ENCODE measurements at regions not wholly inside any gene's neighbourhood (a gene's known extent, or its start where the extent isn't known, plus 50 kb on each side); places are given as distances from the start of the nearest gene placed in this dataset.

DNA sequence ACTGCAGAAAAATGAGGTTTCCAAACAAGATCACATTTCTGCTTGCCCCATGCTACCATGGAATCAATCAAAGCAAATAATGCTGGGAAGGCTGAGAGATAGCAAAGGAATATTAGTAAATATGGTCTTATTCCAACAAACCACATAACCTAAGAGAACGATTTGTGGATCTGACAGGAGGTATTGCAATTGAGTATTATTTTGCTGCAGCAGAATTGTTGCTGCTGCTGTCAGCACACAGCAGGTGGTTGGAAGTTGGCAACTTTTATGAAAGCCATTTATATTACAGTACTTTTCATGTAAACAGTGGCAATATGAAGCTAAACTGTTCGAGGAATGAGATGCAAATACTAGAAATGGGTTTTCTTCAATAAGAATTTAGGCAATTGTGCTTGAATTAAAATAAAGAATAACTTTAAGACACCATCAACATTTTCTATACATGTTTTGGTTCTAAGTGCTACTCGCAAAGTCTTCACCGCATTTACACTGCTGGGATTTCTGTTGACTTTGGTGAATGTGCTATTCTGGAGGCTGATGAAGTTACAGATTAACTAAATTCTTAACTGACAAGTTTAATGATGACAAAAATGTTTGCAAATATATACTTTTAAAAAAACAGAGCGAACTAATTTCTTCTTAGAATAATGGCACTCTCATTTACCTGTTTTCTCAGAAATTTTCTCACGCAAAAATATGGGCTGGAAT lies 1285.7 kb downstream of the CNTNAP5 start:
- no peak for DNase-seq (ENCODE audit: low spot score)
- WGBS, result 46% methylated on average over 6 of the region's 6 CpGs
- no peak overlapping the region for H3K9ac ChIP-seq (ENCODE audit: low read depth in 1 of 2, low read length in 2 of 2)
- no peak overlapping the region for H3K4me3 ChIP-seq (ENCODE audit: low read depth in 1 of 3, low read length in 3 of 3)
- no peaks in the 10 kb centered on the region for H3K27me3 ChIP-seq (ENCODE audit: control insufficient read depth in 4 of 4, insufficient read depth in 4 of 4, low read length in 3 of 4)
- H3K4me1 ChIP-seq (ENCODE audit: control insufficient read depth in 4 of 4, insufficient read depth in 4 of 4, low read length in 3 of 4), result peaks cover 0 to 5% (median 0%) of the 10 kb centered on the region in 4 donors
- H3K9me3 ChIP-seq (ENCODE audit: control insufficient read depth in 4 of 4, low read length in 3 of 4), result no peaks in the 10 kb centered on the region
- no peaks in the 10 kb centered on the region for H3K36me3 ChIP-seq (ENCODE audit: control insufficient read depth in 4 of 4, insufficient read depth in 3 of 4, low read depth in 1 of 4, low read length in 3 of 4)
- TF ChIP-seq FOXA2 (IDR thresholded peaks at IDR 0.05), result no peak
- TF ChIP-seq EGR1 (IDR thresholded peaks at IDR 0.05; ENCODE audit: low read depth in 2 of 2), result no peak
- no peak for TF ChIP-seq RXRA (IDR thresholded peaks at IDR 0.05)
- TF ChIP-seq TAF1 (conservative IDR thresholded peaks at IDR 0.05), result no peak
- TF ChIP-seq NR2F2 (IDR thresholded peaks at IDR 0.05), result no peak
- TF ChIP-seq, protein P1, sequence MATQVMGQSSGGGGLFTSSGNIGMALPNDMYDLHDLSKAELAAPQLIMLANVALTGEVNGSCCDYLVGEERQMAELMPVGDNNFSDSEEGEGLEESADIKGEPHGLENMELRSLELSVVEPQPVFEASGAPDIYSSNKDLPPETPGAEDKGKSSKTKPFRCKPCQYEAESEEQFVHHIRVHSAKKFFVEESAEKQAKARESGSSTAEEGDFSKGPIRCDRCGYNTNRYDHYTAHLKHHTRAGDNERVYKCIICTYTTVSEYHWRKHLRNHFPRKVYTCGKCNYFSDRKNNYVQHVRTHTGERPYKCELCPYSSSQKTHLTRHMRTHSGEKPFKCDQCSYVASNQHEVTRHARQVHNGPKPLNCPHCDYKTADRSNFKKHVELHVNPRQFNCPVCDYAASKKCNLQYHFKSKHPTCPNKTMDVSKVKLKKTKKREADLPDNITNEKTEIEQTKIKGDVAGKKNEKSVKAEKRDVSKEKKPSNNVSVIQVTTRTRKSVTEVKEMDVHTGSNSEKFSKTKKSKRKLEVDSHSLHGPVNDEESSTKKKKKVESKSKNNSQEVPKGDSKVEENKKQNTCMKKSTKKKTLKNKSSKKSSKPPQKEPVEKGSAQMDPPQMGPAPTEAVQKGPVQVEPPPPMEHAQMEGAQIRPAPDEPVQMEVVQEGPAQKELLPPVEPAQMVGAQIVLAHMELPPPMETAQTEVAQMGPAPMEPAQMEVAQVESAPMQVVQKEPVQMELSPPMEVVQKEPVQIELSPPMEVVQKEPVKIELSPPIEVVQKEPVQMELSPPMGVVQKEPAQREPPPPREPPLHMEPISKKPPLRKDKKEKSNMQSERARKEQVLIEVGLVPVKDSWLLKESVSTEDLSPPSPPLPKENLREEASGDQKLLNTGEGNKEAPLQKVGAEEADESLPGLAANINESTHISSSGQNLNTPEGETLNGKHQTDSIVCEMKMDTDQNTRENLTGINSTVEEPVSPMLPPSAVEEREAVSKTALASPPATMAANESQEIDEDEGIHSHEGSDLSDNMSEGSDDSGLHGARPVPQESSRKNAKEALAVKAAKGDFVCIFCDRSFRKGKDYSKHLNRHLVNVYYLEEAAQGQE (IDR thresholded peaks at IDR 0.05), result no peak
- TF ChIP-seq, protein P2, sequence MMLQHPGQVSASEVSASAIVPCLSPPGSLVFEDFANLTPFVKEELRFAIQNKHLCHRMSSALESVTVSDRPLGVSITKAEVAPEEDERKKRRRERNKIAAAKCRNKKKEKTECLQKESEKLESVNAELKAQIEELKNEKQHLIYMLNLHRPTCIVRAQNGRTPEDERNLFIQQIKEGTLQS (IDR thresholded peaks at IDR 0.05), result no peak
- no peak for TF ChIP-seq FOXA1 (IDR thresholded peaks at IDR 0.05)
- no peak for TF ChIP-seq RAD21 (IDR thresholded peaks at IDR 0.05)
- no peak overlapping the region for H3K27ac ChIP-seq (ENCODE audit: low read depth in 1 of 2, low read length in 2 of 2)

DNA sequence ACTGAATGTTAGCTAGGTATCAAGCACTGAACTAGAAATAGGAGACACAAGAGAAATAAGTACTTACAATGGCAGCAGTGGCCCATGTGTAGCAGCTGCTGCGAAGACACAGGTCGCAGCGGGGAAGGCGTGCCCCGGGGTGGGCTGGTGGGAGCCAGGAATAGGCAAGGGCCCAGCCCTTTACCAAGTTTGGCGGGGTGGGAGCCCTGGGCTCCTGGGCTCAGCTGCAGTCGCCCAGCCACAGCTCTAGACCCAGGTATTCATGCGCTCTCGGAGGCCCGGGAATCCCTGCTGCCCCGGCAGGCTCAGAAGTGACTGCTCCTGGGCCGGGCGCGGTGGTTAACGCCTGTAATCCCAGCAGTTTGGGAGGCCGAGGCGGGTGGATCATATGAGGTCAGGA lies 1287.3 kb downstream of the CNTNAP5 start:
- Histone ChIP-seq H3K36me3 (ENCODE audit: control insufficient read depth in 4 of 4, insufficient read depth in 3 of 4, low read depth in 1 of 4, low read length in 3 of 4) (no peaks in the 10 kb centered on the region), H3K4me1 (ENCODE audit: control insufficient read depth in 4 of 4, insufficient read depth in 4 of 4, low read length in 3 of 4) (peaks cover 0 to 5% (median 0%) of the 10 kb centered on the region in 4 donors), H3K9me3 (ENCODE audit: control insufficient read depth in 4 of 4, low read length in 3 of 4) (no peaks in the 10 kb centered on the region), H3K27ac (ENCODE audit: low read depth in 1 of 2, low read length in 2 of 2) (no peak overlapping the region), H3K4me3 (ENCODE audit: low read depth in 1 of 3, low read length in 3 of 3) (no peak overlapping the region), H3K27me3 (ENCODE audit: control insufficient read depth in 4 of 4, insufficient read depth in 4 of 4, low read length in 3 of 4) (no peaks in the 10 kb centered on the region), H3K9ac (ENCODE audit: low read depth in 1 of 2, low read length in 2 of 2) (no peak overlapping the region)
- TF ChIP-seq JUND (IDR thresholded peaks at IDR 0.05) (no peak), RAD21 (IDR thresholded peaks at IDR 0.05) (no peak), FOXA2 (IDR thresholded peaks at IDR 0.05) (no peak), EGR1 (IDR thresholded peaks at IDR 0.05; ENCODE audit: low read depth in 2 of 2) (no peak), NR2F2 (IDR thresholded peaks at IDR 0.05) (no peak), TAF1 (conservative IDR thresholded peaks at IDR 0.05) (no peak), ZBTB33 (IDR thresholded peaks at IDR 0.05) (no peak), GABPA (IDR thresholded peaks at IDR 0.05 in 1 of 2, conservative IDR thresholded peaks at IDR 0.05 in 1 of 2) (no peak), SP1 (IDR thresholded peaks at IDR 0.05) (no peak), CTCF (IDR thresholded peaks at IDR 0.05; ENCODE audit: low read depth, low read length, missing input control) (no peak), YY1 (IDR thresholded peaks at IDR 0.05) (no peak), FOXA1 (IDR thresholded peaks at IDR 0.05) (no peak), RXRA (IDR thresholded peaks at IDR 0.05) (no peak)
- TF ChIP-seq, protein P3, sequence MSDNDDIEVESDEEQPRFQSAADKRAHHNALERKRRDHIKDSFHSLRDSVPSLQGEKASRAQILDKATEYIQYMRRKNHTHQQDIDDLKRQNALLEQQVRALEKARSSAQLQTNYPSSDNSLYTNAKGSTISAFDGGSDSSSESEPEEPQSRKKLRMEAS (IDR thresholded peaks at IDR 0.05), result no peak
- TF ChIP-seq, protein P1 (IDR thresholded peaks at IDR 0.05), result no peak
- TF ChIP-seq, protein P2 (IDR thresholded peaks at IDR 0.05), result no peak
- 96% methylated on average over 17 of the region's 17 CpGs for WGBS
- DNase-seq (ENCODE audit: low spot score), result no peak
